ENCODE measurements at regions not wholly inside any gene's neighbourhood (a gene's known extent, or its start where the extent isn't known, plus 50 kb on each side); places are given as distances from the start of the nearest gene placed in this dataset.

DNA sequence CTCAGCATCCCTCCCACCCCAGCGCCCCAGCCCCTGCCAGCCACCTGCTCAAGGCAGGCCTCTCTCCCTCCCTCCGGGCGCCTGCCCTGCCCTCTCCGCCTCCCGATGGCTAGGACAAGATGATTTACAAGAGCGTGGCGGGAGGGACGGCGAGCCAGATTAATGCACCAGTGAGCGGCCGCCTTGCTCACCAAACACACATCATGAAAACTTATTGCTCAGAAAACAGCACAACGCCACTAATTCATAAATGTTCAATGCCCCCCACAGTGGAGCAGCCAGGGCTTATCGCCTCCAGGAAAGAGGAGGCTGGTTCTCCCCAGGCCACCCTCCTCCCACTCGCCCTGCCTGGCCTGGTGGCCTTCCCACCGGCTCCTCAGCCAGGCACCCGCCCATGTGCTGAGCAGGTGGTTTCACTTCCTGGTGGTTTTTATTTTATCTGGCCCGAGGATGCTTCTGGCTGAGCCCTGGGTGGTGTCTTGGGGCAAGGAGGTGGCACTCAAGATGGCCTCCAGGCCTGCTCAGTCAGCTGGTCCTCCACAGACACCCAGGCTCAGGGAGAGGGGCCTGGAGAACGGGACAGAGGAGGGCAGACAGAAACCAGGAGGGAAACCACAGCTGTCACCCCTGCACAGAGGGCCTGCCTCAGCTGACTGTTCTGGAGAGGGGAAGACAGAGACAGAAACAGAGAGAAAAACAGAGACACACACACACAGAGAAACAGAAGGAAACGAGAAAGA lies 284.9 kb downstream of the UACA start:
- intact Hi-C loops (cut with micrococcal nuclease; ENCODE audit: unreplicated experiment), result no loop called here
- POLR2A ChIA-PET, result interaction anchor here (0.9 kb wide), 1 partner anchor 13 kb away, joined by 3 read pairs; no protein-coding TSS in a partner anchor
- peak; percentile 70 for DNase-seq (ENCODE audit: low spot score)

DNA sequence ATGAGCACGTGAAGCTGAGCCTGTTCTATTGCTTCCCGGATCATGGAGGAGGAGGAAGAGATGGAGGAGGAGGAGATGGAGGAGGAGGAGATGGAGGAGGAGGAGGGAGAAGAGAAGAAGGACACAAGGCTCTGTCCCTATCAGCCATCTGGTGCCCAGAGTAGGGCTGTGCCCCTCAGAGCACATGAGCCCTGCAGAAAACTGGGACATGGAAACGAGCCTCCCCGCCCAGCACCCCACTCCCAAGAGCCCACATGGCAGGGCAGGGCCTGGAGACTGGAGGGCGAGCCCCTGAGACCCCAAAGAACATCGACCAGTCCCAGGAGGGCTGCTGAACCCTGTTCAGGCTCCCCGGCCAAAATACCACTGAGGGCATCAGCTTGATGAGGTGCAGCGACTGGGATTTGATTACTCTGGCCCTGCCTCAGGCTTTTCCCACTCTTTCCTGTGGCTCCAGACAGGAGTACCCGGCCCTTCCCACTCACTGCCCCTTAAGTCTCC lies 285.6 kb downstream of the UACA start:
- H3K79me2 ChIP-seq (ENCODE audit: insufficient read depth, low read depth, low read length), result no peaks in the 10 kb centered on the region
- intact Hi-C loops (cut with micrococcal nuclease; ENCODE audit: unreplicated experiment), result no loop called here
- DNase-seq (ENCODE audit: low spot score), result no peak
- BruUV-seq (replicated peaks), result no TSS peak
- TF ChIP-seq, protein P1, sequence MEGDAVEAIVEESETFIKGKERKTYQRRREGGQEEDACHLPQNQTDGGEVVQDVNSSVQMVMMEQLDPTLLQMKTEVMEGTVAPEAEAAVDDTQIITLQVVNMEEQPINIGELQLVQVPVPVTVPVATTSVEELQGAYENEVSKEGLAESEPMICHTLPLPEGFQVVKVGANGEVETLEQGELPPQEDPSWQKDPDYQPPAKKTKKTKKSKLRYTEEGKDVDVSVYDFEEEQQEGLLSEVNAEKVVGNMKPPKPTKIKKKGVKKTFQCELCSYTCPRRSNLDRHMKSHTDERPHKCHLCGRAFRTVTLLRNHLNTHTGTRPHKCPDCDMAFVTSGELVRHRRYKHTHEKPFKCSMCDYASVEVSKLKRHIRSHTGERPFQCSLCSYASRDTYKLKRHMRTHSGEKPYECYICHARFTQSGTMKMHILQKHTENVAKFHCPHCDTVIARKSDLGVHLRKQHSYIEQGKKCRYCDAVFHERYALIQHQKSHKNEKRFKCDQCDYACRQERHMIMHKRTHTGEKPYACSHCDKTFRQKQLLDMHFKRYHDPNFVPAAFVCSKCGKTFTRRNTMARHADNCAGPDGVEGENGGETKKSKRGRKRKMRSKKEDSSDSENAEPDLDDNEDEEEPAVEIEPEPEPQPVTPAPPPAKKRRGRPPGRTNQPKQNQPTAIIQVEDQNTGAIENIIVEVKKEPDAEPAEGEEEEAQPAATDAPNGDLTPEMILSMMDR (conservative IDR thresholded peaks at IDR 0.05; ENCODE audit: low read length), result no peak
- TF ChIP-seq EZH2phosphoT487 (IDR thresholded peaks at IDR 0.05; ENCODE audit: borderline replicate concordance, low read depth, low read length), result no peak
- H3K4me2 ChIP-seq (ENCODE audit: low read length), result no peak overlapping the region
- H2AFZ ChIP-seq (ENCODE audit: low read length), result no peak overlapping the region
- ChIA-PET POLR2A (interaction anchor here (0.9 kb wide), 1 partner anchor 13 kb away, joined by 3 read pairs; no protein-coding TSS in a partner anchor), CTCF (ENCODE audit: unreplicated experiment) (interaction anchor here (0.7 kb wide), 1 partner anchor 966 kb away, joined by 3 read pairs; no protein-coding TSS in a partner anchor)
- H4K20me1 ChIP-seq (ENCODE audit: insufficient read depth, low read length), result no peaks in the 10 kb centered on the region
- H3K9me2 ChIP-seq (ENCODE audit: insufficient read depth, low read length), result no peaks in the 10 kb centered on the region
- no peak overlapping the region for H3K27ac ChIP-seq (ENCODE audit: low read depth, low read length, poor library complexity, severe bottlenecking)
- peaks cover 13% of the 10 kb centered on the region for H3K4me1 ChIP-seq (ENCODE audit: insufficient read depth, low read length, poor library complexity, severe bottlenecking)
- no peak overlapping the region for H3K4me3 ChIP-seq (ENCODE audit: low read depth, low read length, poor library complexity, severe bottlenecking)
- no peaks in the 10 kb centered on the region for H3K9me3 ChIP-seq (ENCODE audit: low read length)
- no peaks in the 10 kb centered on the region for H3K36me3 ChIP-seq (ENCODE audit: insufficient read depth, low read length)

More for the DNA sequence above, 284.9 kb downstream of the UACA start:
- CTCF ChIA-PET (ENCODE audit: unreplicated experiment), result interaction anchor here (0.6 kb wide), 1 partner anchor 13 kb away, joined by 3 read pairs; no protein-coding TSS in a partner anchor
- Histone ChIP-seq H3K9me3 (ENCODE audit: low read length) (no peaks in the 10 kb centered on the region), H4K20me1 (ENCODE audit: insufficient read depth, low read length) (no peaks in the 10 kb centered on the region), H2AFZ (ENCODE audit: low read length) (peak overlapping the region; percentile 84), H3K27ac (ENCODE audit: low read depth, low read length, poor library complexity, severe bottlenecking) (peak overlapping the region; percentile 26), H3K4me1 (ENCODE audit: insufficient read depth, low read length, poor library complexity, severe bottlenecking) (peaks cover 13% of the 10 kb centered on the region), H3K36me3 (ENCODE audit: insufficient read depth, low read length) (no peaks in the 10 kb centered on the region), H3K79me2 (ENCODE audit: insufficient read depth, low read depth, low read length) (no peaks in the 10 kb centered on the region), H3K9me2 (ENCODE audit: insufficient read depth, low read length) (no peaks in the 10 kb centered on the region), H3K4me2 (ENCODE audit: low read length) (peak overlapping the region; percentile 18; the same call in 1 of the 2 replicates), H3K4me3 (ENCODE audit: low read depth, low read length, poor library complexity, severe bottlenecking) (no peak overlapping the region)
- TF ChIP-seq EZH2phosphoT487 (IDR thresholded peaks at IDR 0.05; ENCODE audit: borderline replicate concordance, low read depth, low read length), result no peak
- TF ChIP-seq, protein P1 (conservative IDR thresholded peaks at IDR 0.05; ENCODE audit: low read length), result no peak
- no TSS peak for BruUV-seq (replicated peaks)

DNA sequence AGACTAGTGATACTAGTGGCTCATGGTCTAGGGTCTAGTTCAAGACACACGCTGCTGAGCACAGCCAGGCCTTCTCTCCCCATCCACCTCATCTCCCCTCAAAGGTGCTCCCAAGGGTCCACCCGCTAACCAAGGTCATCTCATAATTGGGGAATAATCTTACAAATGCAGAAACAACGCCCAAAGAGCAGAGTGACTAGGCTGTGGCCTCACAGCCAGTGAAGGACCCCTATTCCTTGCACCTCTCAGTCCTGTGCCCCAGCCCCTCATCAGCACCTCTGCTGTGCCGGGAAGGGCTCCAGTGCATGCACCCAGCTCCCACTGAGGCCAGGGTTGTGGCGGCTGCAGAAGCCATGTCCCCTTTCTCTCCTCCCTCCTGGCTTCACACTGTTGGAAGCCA lies 286.9 kb downstream of the UACA start:
- Histone ChIP-seq H3K4me3 (ENCODE audit: low read depth, low read length, poor library complexity, severe bottlenecking) (no peak overlapping the region), H3K27ac (ENCODE audit: low read depth, low read length, poor library complexity, severe bottlenecking) (no peak overlapping the region), H2AFZ (ENCODE audit: low read length) (no peak overlapping the region), H4K20me1 (ENCODE audit: insufficient read depth, low read length) (no peaks in the 10 kb centered on the region), H3K9me2 (ENCODE audit: insufficient read depth, low read length) (no peaks in the 10 kb centered on the region), H3K79me2 (ENCODE audit: insufficient read depth, low read depth, low read length) (no peaks in the 10 kb centered on the region), H3K36me3 (ENCODE audit: insufficient read depth, low read length) (no peaks in the 10 kb centered on the region), H3K4me1 (ENCODE audit: insufficient read depth, low read length, poor library complexity, severe bottlenecking) (peaks cover 13% of the 10 kb centered on the region), H3K4me2 (ENCODE audit: low read length) (no peak overlapping the region), H3K9me3 (ENCODE audit: low read length) (no peaks in the 10 kb centered on the region)
- TF ChIP-seq, protein P1 (conservative IDR thresholded peaks at IDR 0.05; ENCODE audit: low read length), result no peak
- TF ChIP-seq EZH2phosphoT487 (IDR thresholded peaks at IDR 0.05; ENCODE audit: borderline replicate concordance, low read depth, low read length), result no peak
- CTCF ChIA-PET (ENCODE audit: unreplicated experiment), result no interaction called here
- BruUV-seq (replicated peaks), result no TSS peak
- POLR2A ChIA-PET, result no interaction called here
- intact Hi-C loops (cut with micrococcal nuclease; ENCODE audit: unreplicated experiment), result no loop called here
- no peak for DNase-seq (ENCODE audit: low spot score)

Measured in OCI-LY7 (cell line).